ENCODE measurements at regions not wholly inside any gene's neighbourhood (a gene's known extent, or its start where the extent isn't known, plus 50 kb on each side); places are given as distances from the start of the nearest gene placed in this dataset.

GRCh38 chr15:81729340-81729739 lies 316.5 kb downstream of the MEX3B start:
- intact Hi-C loops (cut with DNase I), result no loop called here
- H3K27ac ChIP-seq, result no peak overlapping the region
- no peak overlapping the region for H3K4me3 ChIP-seq

GRCh38 chr15:81728726-81729125 lies 317.1 kb downstream of the MEX3B start:
- intact Hi-C loops (cut with DNase I), result no loop called here
- no peak for TF ChIP-seq POLR2A (IDR thresholded peaks at IDR 0.05)
- no peak for TF ChIP-seq CTCF (IDR thresholded peaks at IDR 0.05)
- no peaks in the 10 kb centered on the region for H3K4me1 ChIP-seq
- H3K27me3 ChIP-seq, result no peaks in the 10 kb centered on the region
- H3K4me3 ChIP-seq, result no peak overlapping the region
- no peak for DNase-seq
- H3K9me3 ChIP-seq, result no peaks in the 10 kb centered on the region
- H3K36me3 ChIP-seq (replicated peaks in 1 of 2; ENCODE audit: insufficient read depth in 1 of 2, low read depth in 2 of 2), result no peaks in the 10 kb centered on the region
- no peak for ATAC-seq
- no peak overlapping the region for H3K27ac ChIP-seq

More at GRCh38 chr15:81729340-81729739, 316.5 kb downstream of the MEX3B start:
- Histone ChIP-seq H3K9me3 (no peaks in the 10 kb centered on the region), H3K27me3 (no peaks in the 10 kb centered on the region), H3K36me3 (replicated peaks in 1 of 2; ENCODE audit: insufficient read depth in 1 of 2, low read depth in 2 of 2) (no peaks in the 10 kb centered on the region), H3K4me1 (no peaks in the 10 kb centered on the region)
- DNase-seq (no peak), ATAC-seq (no peak)
- TF ChIP-seq CTCF (IDR thresholded peaks at IDR 0.05), result no peak
- TF ChIP-seq POLR2A (IDR thresholded peaks at IDR 0.05), result no peak
- WGBS, 2 donors, result 64 to 66% methylated on average over 3 of the region's 3 CpGs

GRCh38 chr15:81725590-81725989 lies 320.2 kb downstream of the MEX3B start:
- no peaks in the 10 kb centered on the region for H3K36me3 ChIP-seq (replicated peaks in 1 of 2; ENCODE audit: insufficient read depth in 1 of 2, low read depth in 2 of 2)
- no peak for TF ChIP-seq CTCF (IDR thresholded peaks at IDR 0.05)
- TF ChIP-seq POLR2A (IDR thresholded peaks at IDR 0.05), result no peak
- intact Hi-C loops (cut with DNase I), result no loop called here
- DNase-seq (no peak), ATAC-seq (no peak)
- WGBS, 2 donors, result 69 to 79% methylated on average over 1 of the region's 1 CpG
- H3K4me3 ChIP-seq, result no peak overlapping the region
- no peak overlapping the region for H3K27ac ChIP-seq
- H3K27me3 ChIP-seq, result no peaks in the 10 kb centered on the region
- no peaks in the 10 kb centered on the region for H3K9me3 ChIP-seq
- no peaks in the 10 kb centered on the region for H3K4me1 ChIP-seq

- intact Hi-C loops (cut with DNase I), result no loop called here
- H3K4me3 ChIP-seq, result no peak overlapping the region
- no peaks in the 10 kb centered on the region for H3K9me3 ChIP-seq
- no peaks in the 10 kb centered on the region for H3K27me3 ChIP-seq
- H3K27ac ChIP-seq, result no peak overlapping the region
- no peak for DNase-seq
- TF ChIP-seq CTCF (IDR thresholded peaks at IDR 0.05) (no peak), POLR2A (IDR thresholded peaks at IDR 0.05) (no peak)
- no peaks in the 10 kb centered on the region for H3K36me3 ChIP-seq (replicated peaks in 1 of 2; ENCODE audit: insufficient read depth in 1 of 2, low read depth in 2 of 2)
- 56 to 69% methylated on average over 2 of the region's 2 CpGs for WGBS, 2 donors
- H3K4me1 ChIP-seq, result no peaks in the 10 kb centered on the region
- no peak for ATAC-seq
These were observed 321.3 kb downstream of the MEX3B start for GRCh38 chr15:81724536-81724935.

- Histone ChIP-seq H3K36me3 (replicated peaks in 1 of 2; ENCODE audit: insufficient read depth in 1 of 2, low read depth in 2 of 2) (no peaks in the 10 kb centered on the region), H3K27ac (no peak overlapping the region), H3K9me3 (no peaks in the 10 kb centered on the region), H3K4me1 (no peaks in the 10 kb centered on the region), H3K27me3 (no peaks in the 10 kb centered on the region), H3K4me3 (no peak overlapping the region)
- DNase-seq (peak in 1 of 4 donors; percentile 3), ATAC-seq (no peak)
- no peak for TF ChIP-seq POLR2A (IDR thresholded peaks at IDR 0.05)
- no peak for TF ChIP-seq CTCF (IDR thresholded peaks at IDR 0.05)
- intact Hi-C loops (cut with DNase I), result no loop called here
- 55 to 56% methylated on average over 3 of the region's 3 CpGs for WGBS, 2 donors
These were observed 322.1 kb downstream of the MEX3B start for GRCh38 chr15:81723701-81724100.
